SK-N-SH (cell line): ENCODE measurements at regions not wholly inside any gene's neighbourhood (a gene's known extent, or its start where the extent isn't known, plus 50 kb on each side); places are given as distances from the start of the nearest gene placed in this dataset.

Experiments used
- CTCF ChIA-PET: fragments of 300-600, 350-600 bp; formaldehyde crosslinking; extraction: SDS; loops from one replicate; lab custom pipeline; 2021; lab: Yijun Ruan, JAX
- POLR2A ChIA-PET: fragments of 350-600 bp; sonication (Branson Sonifier 250); formaldehyde crosslinking; extraction: SDS; loops from one replicate; lab custom pipeline; 2020; ENCODE audit warnings: antibody characterized with exemption, inconsistent platforms; lab: Yijun Ruan, JAX
- DNase-seq: peaks from one replicate; pipeline ENCODE4 v3.0.0; 2012
- H2AFZ ChIP-seq: fragments of 200-600 bp; sonication (generic); 2 replicates; pipeline ENCODE4 v1.8.1; 2016; ENCODE audit warnings: antibody characterized with exemption, mild to moderate bottlenecking, low read depth
- H3F3A ChIP-seq: fragments of 200-600 bp; sonication (generic); replicated peaks from 2 replicates; pipeline ENCODE3; 2016; ENCODE audit warnings: antibody characterized with exemption, mild to moderate bottlenecking; ENCODE audit not compliant: insufficient read depth
- H3K27ac ChIP-seq, 2 experiments: fragments of 200-500 bp in 1 of 2; fragments of 200-600 bp in 1 of 2; sonication (Bioruptor generic) in 1 of 2; sonication (generic), shearing (Covaris generic) in 1 of 2; 2 replicates each; pipeline versions ENCODE4 v1.5.1 to v1.6.1; 2014 to 2016; ENCODE audit warnings: low read depth in 2 of 2, inconsistent platforms in 1 of 2, low read length in 1 of 2, mild to moderate bottlenecking in 1 of 2, mixed read lengths in 1 of 2
- H3K27me3 ChIP-seq: fragments of 200-600 bp; sonication (generic), shearing (Covaris generic); 2 replicates; pipeline ENCODE4 v1.6.1; 2016; ENCODE audit warnings: mixed run types; ENCODE audit not compliant: insufficient read depth
- H3K36me3 ChIP-seq, 2 experiments: fragments of 200-500 bp in 1 of 2; fragments of 200-600 bp in 1 of 2; sonication (Bioruptor generic) in 1 of 2; sonication (generic) in 1 of 2; replicated peaks in 1 of 2; 2 replicates each; pipeline versions ENCODE3 to v1.5.1; 2014 to 2016; ENCODE audit warnings: low read length in 1 of 2, mild to moderate bottlenecking in 1 of 2; ENCODE audit not compliant: insufficient read depth in 2 of 2, control insufficient read depth in 1 of 2
- H3K4me1 ChIP-seq, 2 experiments: fragments of 200-500 bp in 1 of 2; fragments of 200-600 bp in 1 of 2; sonication (Bioruptor generic) in 1 of 2; sonication (generic), shearing (Covaris generic) in 1 of 2; 2 replicates each; pipeline versions ENCODE4 v1.5.1 to v1.6.1; 2014 to 2016; ENCODE audit warnings: low read depth in 1 of 2, low read length in 1 of 2, mixed run types in 1 of 2; ENCODE audit not compliant: insufficient read depth in 2 of 2, control insufficient read depth in 1 of 2
- H3K4me2 ChIP-seq: fragments of 200-600 bp; sonication (generic), shearing (Covaris generic); 2 replicates; pipeline ENCODE4 v1.6.1; 2017; ENCODE audit warnings: mixed run types
- H3K4me3 ChIP-seq, 2 experiments: fragments of 200-500 bp in 1 of 2; fragments of 200-600 bp in 1 of 2; sonication (Bioruptor generic) in 1 of 2; sonication (generic), shearing (Covaris generic) in 1 of 2; 2 replicates each; pipeline versions ENCODE4 v1.5.1 to v1.8.1; 2014 to 2016; ENCODE audit warnings: low read depth in 2 of 2, inconsistent platforms in 1 of 2, low read length in 1 of 2, mild to moderate bottlenecking in 1 of 2, mixed read lengths in 1 of 2, moderate library complexity in 1 of 2
- H3K79me2 ChIP-seq: fragments of 200-600 bp; sonication (generic); 2 replicates; pipeline ENCODE4 v1.8.1; 2017; ENCODE audit warnings: mild to moderate bottlenecking; ENCODE audit not compliant: insufficient read depth
- H3K9ac ChIP-seq: fragments of 200-600 bp; sonication (generic); 2 replicates; pipeline ENCODE4 v1.6.1; 2017; ENCODE audit warnings: mixed run types
- H3K9me2 ChIP-seq: fragments of 200-600 bp; sonication (generic); 2 replicates; pipeline ENCODE4 v1.6.1; 2017; ENCODE audit warnings: mixed run types
- H3K9me3 ChIP-seq: fragments of 200-600 bp; sonication (generic); 2 replicates; pipeline ENCODE4 v1.6.1; 2017; ENCODE audit warnings: mixed run types, mild to moderate bottlenecking, moderate library complexity
- H4K20me1 ChIP-seq: fragments of 200-600 bp; sonication (generic); 2 replicates; pipeline ENCODE4 v1.6.1; 2017; ENCODE audit warnings: mild to moderate bottlenecking, mixed run types; ENCODE audit not compliant: insufficient read depth
- CTCF ChIP-seq: fragments of 200-600 bp; sonication (generic); IDR thresholded peaks from 2 replicates; pipeline ENCODE4 v1.6.1; 2017; ENCODE audit warnings: antibody characterized with exemption, mild to moderate bottlenecking, moderate library complexity
- EP300 ChIP-seq, 2 experiments: IDR thresholded peaks; 2 replicates each; pipeline versions ENCODE4 v1.4.0 to v1.6.1; 2012; ENCODE audit warnings: borderline replicate concordance in 1 of 2, low read depth in 1 of 2, low read length in 1 of 2
- FOSL2 ChIP-seq: IDR thresholded peaks from 2 replicates; pipeline ENCODE4 v1.4.0; 2012; ENCODE audit warnings: low read depth, mild to moderate bottlenecking, moderate library complexity, borderline replicate concordance
- GABPA ChIP-seq: IDR thresholded peaks from 2 replicates; pipeline ENCODE4 v1.4.0; 2012; ENCODE audit warnings: low read depth, mild to moderate bottlenecking
- GATA2 ChIP-seq: sonication (generic); formaldehyde crosslinking; IDR thresholded peaks from 2 replicates; pipeline ENCODE4 v1.5.0; 2020; ENCODE audit warnings: mild to moderate bottlenecking, missing genetic modification reagents
- IRF3 ChIP-seq: fragments of 150-350 bp; IDR thresholded peaks from 2 replicates; pipeline ENCODE4 v1.6.1; 2016; ENCODE audit warnings: mild to moderate bottlenecking, low read depth, low read length
- MEF2A ChIP-seq: IDR thresholded peaks from 2 replicates; pipeline ENCODE4 v1.4.0; 2012; ENCODE audit warnings: low read depth, borderline replicate concordance
- NRF1 ChIP-seq: IDR thresholded peaks from 2 replicates; pipeline ENCODE4 v1.6.1; 2012; ENCODE audit warnings: low read depth, mild to moderate bottlenecking, low read length
- PBX3 ChIP-seq: IDR thresholded peaks from 2 replicates; pipeline ENCODE4; 2012
- POLR2AphosphoS5 ChIP-seq: IDR thresholded peaks from 2 replicates; pipeline ENCODE4 v1.6.1; 2012; ENCODE audit warnings: low read depth, low read length
- RAD21 ChIP-seq: IDR thresholded peaks from 2 replicates; pipeline ENCODE4 v1.6.1; 2012; ENCODE audit warnings: mild to moderate bottlenecking, low read length
- RXRA ChIP-seq: IDR thresholded peaks from 2 replicates; pipeline ENCODE4 v1.4.0; 2012; ENCODE audit warnings: low read depth, mild to moderate bottlenecking, borderline replicate concordance
- TAF1 ChIP-seq: IDR thresholded peaks from 2 replicates; pipeline ENCODE4 v1.6.1; 2012; ENCODE audit warnings: low read depth, mild to moderate bottlenecking, low read length, moderate library complexity, borderline replicate concordance
- TCF12 ChIP-seq: IDR thresholded peaks from 2 replicates; pipeline ENCODE4 v1.4.0; 2012
- TEAD4 ChIP-seq: IDR thresholded peaks from 2 replicates; pipeline ENCODE4 v1.4.0; 2012; ENCODE audit warnings: mild to moderate bottlenecking, borderline replicate concordance; ENCODE audit not compliant: insufficient read depth
- YY1 ChIP-seq: IDR thresholded peaks from 2 replicates; pipeline ENCODE4 v1.4.0; 2012; ENCODE audit warnings: low read depth, mild to moderate bottlenecking
- WGBS: methylation state at CpG from one replicate; pipeline ENCODE4 v1.1.6; 2017; ENCODE audit warnings: low lambda C conversion rate; 5-methylcytosine and 5-hydroxymethylcytosine counted together
- TF ChIP-seq, protein P1 (sequence below): IDR thresholded peaks from 2 replicates; pipeline ENCODE4 v1.4.0; 2012; ENCODE audit warnings: low read depth, borderline replicate concordance

- TF ChIP-seq CTCF (no peak), GATA2 (CRISPR knock-in tag) (no peak), YY1 (no peak), EP300 (IDR thresholded peaks at IDR 0.05; ENCODE audit: borderline replicate concordance in 1 of 2, low read depth in 1 of 2, low read length in 1 of 2) (no peak), RAD21 (no peak), FOSL2 (no peak), IRF3 (no peak), TAF1 (no peak)
- TF ChIP-seq, protein P1, sequence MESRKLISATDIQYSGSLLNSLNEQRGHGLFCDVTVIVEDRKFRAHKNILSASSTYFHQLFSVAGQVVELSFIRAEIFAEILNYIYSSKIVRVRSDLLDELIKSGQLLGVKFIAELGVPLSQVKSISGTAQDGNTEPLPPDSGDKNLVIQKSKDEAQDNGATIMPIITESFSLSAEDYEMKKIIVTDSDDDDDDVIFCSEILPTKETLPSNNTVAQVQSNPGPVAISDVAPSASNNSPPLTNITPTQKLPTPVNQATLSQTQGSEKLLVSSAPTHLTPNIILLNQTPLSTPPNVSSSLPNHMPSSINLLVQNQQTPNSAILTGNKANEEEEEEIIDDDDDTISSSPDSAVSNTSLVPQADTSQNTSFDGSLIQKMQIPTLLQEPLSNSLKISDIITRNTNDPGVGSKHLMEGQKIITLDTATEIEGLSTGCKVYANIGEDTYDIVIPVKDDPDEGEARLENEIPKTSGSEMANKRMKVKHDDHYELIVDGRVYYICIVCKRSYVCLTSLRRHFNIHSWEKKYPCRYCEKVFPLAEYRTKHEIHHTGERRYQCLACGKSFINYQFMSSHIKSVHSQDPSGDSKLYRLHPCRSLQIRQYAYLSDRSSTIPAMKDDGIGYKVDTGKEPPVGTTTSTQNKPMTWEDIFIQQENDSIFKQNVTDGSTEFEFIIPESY = no peak
- 87% methylated on average over 2 of the region's 2 CpGs for WGBS
- no peaks in the 10 kb centered on the region for H3K9me2 ChIP-seq
- H3K36me3 ChIP-seq = no peaks in the 10 kb centered on the region
- CTCF ChIA-PET = no interaction called here
- H3K4me2 ChIP-seq = no peak overlapping the region
- no peaks in the 10 kb centered on the region for H3K9me3 ChIP-seq
- no peak overlapping the region for H2AFZ ChIP-seq
- no peaks in the 10 kb centered on the region for H3K79me2 ChIP-seq
- H3K27me3 ChIP-seq = no peaks in the 10 kb centered on the region
- no peak overlapping the region for H3K4me3 ChIP-seq
- POLR2A ChIA-PET = no interaction called here
- peaks cover 11% of the 10 kb centered on the region for H3F3A ChIP-seq
- no peak overlapping the region for H3K27ac ChIP-seq
- no peak for DNase-seq
- peaks cover 0 to 12% of the 10 kb centered on the region in 2 experiments; a peak in 2 of 4 replicates for H3K4me1 ChIP-seq
- H3K9ac ChIP-seq = no peak overlapping the region
- no peaks in the 10 kb centered on the region for H4K20me1 ChIP-seq
Observed at GRCh38 chr13:33518452-33518851, 232.9 kb upstream of the STARD13 start.

DNA sequence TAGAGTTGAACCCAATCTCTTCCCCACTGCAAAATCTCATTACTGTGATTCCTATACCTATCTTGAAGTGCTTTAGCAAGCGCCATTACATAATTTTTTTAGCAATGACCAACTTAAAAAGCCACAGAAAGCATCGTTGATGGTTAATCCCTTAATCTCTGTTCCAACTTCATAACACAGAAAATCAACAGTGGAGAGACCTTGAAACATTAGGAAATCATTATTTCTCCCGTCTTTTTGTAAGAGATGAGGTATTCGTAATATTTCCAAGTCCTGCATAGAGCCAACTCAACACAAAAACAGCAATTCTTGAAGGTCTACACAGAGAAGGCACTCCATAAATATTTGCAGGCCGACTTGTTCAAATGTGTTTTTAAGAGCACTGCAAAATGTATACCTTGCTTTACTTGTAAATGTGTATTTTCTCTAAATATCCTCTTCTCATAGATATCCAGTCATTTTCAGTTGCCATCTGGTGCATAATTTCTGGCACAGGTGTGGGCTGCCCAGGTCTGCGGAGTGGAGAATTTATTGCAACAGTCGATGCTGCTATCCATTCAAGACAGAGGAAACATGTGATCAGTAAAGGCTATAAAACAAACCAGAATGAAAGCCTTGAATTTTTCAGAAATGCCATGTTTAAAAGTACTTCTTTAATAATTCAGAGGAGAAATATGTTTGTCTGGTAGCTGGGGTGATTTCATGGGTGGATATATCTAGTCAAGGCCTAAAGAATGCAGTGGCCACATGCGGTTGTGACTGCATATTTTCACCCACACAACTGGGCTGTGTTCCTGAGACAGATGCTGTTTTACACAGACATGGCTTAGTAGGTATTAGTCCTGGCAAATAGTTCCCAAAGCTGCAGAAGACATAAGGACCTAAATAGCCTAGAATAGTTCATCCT lies 234.3 kb upstream of the STARD13 start:
- no peaks in the 10 kb centered on the region for H3K9me2 ChIP-seq
- DNase-seq = no peak
- H3K27me3 ChIP-seq = no peaks in the 10 kb centered on the region
- H3K9me3 ChIP-seq = no peaks in the 10 kb centered on the region
- no peaks in the 10 kb centered on the region for H3K36me3 ChIP-seq
- H3K4me2 ChIP-seq = no peak overlapping the region
- CTCF ChIA-PET = interaction anchor here (0.9 kb wide), 1 partner anchor 23 kb away, joined by 4 read pairs; no protein-coding TSS in a partner anchor
- peaks cover 0 to 12% of the 10 kb centered on the region in 2 experiments; a peak in 2 of 4 replicates for H3K4me1 ChIP-seq
- H3K27ac ChIP-seq = peak overlapping the region in 1 of 2 experiments; percentile 63; a peak in 3 of 4 replicates
- no peak overlapping the region for H3K4me3 ChIP-seq
- 70% methylated on average over 8 of the region's 8 CpGs for WGBS
- POLR2A ChIA-PET = no interaction called here
- H3K79me2 ChIP-seq = no peaks in the 10 kb centered on the region
- H4K20me1 ChIP-seq = no peaks in the 10 kb centered on the region
- H3K9ac ChIP-seq = no peak overlapping the region
- TF ChIP-seq PBX3 (peak; percentile 10; the same call in 1 of the 2 replicates), TEAD4 (0 out of 2 replicates have a peak, but pooled peaks have one; percentile 30), FOSL2 (no peak), YY1 (no peak), NRF1 (no peak), GABPA (no peak), POLR2AphosphoS5 (no peak), MEF2A (no peak), TCF12 (peak; percentile 58; the same call in 1 of the 2 replicates), RXRA (no peak)
- H2AFZ ChIP-seq = no peak overlapping the region
- H3F3A ChIP-seq = peaks cover 21% of the 10 kb centered on the region
